ENCODE measurements at regions not wholly inside any gene's neighbourhood (a gene's known extent, or its start where the extent isn't known, plus 50 kb on each side); places are given as distances from the start of the nearest gene placed in this dataset.

DNA sequence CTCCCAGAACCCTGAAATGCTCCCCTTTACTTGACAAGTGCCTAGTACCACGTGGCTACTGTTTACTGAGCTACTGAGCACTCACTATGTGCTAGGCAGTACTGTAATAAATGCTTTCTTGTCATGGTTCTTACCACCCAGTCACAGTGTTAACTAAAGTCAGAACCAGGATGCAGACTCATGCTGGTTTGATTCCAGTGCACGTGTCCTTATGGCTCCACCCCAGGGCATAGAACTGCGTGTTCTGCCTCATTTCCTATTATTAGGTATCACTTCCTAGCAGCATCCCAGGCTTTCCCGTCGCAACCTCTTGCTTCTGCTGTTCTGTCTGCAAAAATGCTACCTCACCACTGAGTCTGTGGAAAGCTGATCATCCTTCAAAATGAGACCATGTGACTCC lies 71.7 kb upstream of the DOCK1 start:
- no peaks in the 10 kb centered on the region for H3K27me3 ChIP-seq
- no peaks in the 10 kb centered on the region for H3K36me3 ChIP-seq
- DNase-seq (ENCODE audit: low spot score in 2 of 2), result no peak
- H3K4me3 ChIP-seq, result no peak overlapping the region
- 50% methylated on average over 5 of the region's 5 CpGs for WGBS
- H3K9me3 ChIP-seq, result no peaks in the 10 kb centered on the region
- TF ChIP-seq EP300 (IDR thresholded peaks at IDR 0.05), result no peak
- no peak for TF ChIP-seq POLR2A (IDR thresholded peaks at IDR 0.05)
- TF ChIP-seq, protein P1, sequence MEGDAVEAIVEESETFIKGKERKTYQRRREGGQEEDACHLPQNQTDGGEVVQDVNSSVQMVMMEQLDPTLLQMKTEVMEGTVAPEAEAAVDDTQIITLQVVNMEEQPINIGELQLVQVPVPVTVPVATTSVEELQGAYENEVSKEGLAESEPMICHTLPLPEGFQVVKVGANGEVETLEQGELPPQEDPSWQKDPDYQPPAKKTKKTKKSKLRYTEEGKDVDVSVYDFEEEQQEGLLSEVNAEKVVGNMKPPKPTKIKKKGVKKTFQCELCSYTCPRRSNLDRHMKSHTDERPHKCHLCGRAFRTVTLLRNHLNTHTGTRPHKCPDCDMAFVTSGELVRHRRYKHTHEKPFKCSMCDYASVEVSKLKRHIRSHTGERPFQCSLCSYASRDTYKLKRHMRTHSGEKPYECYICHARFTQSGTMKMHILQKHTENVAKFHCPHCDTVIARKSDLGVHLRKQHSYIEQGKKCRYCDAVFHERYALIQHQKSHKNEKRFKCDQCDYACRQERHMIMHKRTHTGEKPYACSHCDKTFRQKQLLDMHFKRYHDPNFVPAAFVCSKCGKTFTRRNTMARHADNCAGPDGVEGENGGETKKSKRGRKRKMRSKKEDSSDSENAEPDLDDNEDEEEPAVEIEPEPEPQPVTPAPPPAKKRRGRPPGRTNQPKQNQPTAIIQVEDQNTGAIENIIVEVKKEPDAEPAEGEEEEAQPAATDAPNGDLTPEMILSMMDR (IDR thresholded peaks at IDR 0.05), result no peak
- TF ChIP-seq POLR2AphosphoS5 (IDR thresholded peaks at IDR 0.05), result no peak
- no peaks in the 10 kb centered on the region for H3K4me1 ChIP-seq
- no peak overlapping the region for H3K27ac ChIP-seq

DNA sequence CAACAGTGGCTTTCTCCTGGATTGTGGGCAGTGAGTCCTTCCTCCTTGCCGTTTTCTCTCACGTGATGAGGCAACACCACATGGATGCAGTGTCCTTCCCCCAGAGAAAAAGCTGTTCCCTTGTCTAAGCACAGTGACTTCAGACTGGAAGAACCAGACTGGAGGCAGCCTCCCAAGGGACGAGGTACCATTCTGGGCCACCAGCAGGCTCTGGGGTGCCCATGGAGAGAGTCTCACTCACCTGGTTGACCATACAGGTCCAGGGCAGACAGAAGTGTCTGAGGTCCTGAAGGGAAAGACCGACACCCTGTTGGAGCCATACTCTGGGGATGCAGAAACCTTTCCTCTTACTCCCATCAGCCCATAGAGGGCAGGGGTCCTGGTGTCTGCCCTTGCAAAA lies 69.2 kb upstream of the DOCK1 start:
- Histone ChIP-seq H3K27ac (no peak overlapping the region), H3K9me3 (no peaks in the 10 kb centered on the region), H3K4me3 (no peak overlapping the region), H3K36me3 (no peaks in the 10 kb centered on the region), H3K27me3 (no peaks in the 10 kb centered on the region), H3K4me1 (peaks cover 10% of the 10 kb centered on the region)
- TF ChIP-seq POLR2AphosphoS5 (IDR thresholded peaks at IDR 0.05) (no peak), EP300 (IDR thresholded peaks at IDR 0.05) (no peak), POLR2A (IDR thresholded peaks at IDR 0.05) (no peak)
- TF ChIP-seq, protein P1 (IDR thresholded peaks at IDR 0.05), result no peak
- no peak for DNase-seq (ENCODE audit: low spot score in 2 of 2)
- WGBS, result 93% methylated on average over 4 of the region's 4 CpGs

DNA sequence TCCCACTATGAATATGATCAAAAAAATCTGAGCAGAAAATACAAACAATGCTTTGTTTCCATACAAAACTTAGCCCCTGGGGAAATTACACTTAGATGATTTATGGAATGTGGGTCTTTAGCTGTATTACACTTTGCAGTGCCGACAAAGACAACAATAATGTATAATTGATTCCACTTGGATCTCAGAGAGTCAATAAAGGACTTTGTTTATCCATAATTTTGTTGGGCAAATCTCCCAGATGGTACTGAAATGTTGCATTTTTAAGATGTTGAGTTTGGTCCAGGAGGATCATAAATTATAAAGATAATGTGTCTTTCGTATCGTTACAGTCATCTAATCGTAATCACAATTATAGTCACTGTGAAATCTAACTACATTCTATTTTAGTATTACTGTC lies 66.9 kb upstream of the DOCK1 start:
- Histone ChIP-seq H3K27me3 (no peaks in the 10 kb centered on the region), H3K4me1 (peaks cover 10% of the 10 kb centered on the region), H3K27ac (no peak overlapping the region), H3K4me3 (no peak overlapping the region), H3K36me3 (no peaks in the 10 kb centered on the region), H3K9me3 (no peaks in the 10 kb centered on the region)
- TF ChIP-seq, protein P1 (IDR thresholded peaks at IDR 0.05), result no peak
- TF ChIP-seq POLR2A (IDR thresholded peaks at IDR 0.05), result no peak
- 22% methylated on average over 4 of the region's 4 CpGs for WGBS
- DNase-seq (ENCODE audit: low spot score in 2 of 2), result no peak

DNA sequence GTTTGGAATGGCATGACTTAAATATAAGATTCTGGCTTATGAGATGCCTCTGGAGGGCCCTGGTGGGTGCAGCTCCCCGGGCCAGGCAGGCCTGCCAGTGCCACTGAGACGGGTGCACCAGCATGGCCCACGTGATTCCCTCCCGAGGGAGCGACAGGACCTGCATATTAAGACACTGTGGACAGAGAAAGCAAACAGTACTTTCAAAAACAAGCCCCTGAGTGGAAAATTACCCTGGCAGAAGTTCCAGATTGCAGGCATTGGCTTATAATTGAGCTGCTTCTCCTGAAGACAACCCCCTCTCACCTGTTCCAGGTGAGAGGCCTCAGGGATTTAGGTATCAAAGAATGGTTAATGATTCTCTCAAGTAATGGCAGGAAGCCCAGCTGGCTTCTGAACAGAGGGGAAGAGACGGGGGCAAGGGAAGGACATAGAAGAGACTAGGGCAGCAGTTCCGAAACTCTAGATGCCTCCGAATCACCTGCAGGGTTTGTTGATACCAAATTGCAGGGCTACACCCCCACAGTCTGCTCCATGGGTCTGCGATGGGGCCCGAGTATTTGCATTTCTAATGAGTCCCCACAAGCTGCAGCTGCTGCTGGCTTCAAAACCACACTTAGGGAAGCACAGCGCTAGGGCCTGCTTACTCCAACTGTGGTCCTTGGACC lies 66.0 kb upstream of the DOCK1 start:
- DNase-seq (ENCODE audit: low spot score in 2 of 2), result no peak
- 50% methylated on average over 11 of the region's 11 CpGs for WGBS

DNA sequence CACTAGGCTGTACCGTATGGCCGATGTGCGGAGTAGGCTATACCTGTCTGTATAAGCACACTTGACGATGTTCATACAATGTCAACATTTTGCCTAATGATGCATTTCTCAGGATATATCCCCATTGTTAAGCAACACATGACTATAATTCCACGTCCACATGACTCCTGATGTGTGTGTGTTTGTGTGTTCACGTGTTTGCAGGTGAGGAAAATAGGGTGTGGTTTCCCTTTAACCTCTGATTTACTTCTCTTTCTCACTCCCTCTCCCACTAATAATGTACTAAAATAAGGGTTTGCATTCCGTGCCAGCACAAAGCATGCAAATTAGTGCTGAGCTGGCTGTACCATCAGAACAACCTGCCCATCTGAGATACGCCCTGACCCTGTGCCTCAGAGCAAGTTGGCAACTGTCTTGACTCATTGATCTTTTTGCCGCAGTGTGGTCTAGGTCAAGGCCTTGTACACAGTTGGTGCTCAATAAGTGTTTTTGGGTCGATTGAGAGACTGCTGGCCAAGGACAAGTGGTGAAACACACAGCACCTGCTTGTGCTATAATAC lies 64.6 kb upstream of the DOCK1 start:
- WGBS, result 53% methylated on average over 10 of the region's 10 CpGs
- no peak overlapping the region for H3K4me3 ChIP-seq
- no peak for DNase-seq (ENCODE audit: low spot score in 2 of 2)
- TF ChIP-seq POLR2AphosphoS5 (IDR thresholded peaks at IDR 0.05), result no peak
- TF ChIP-seq POLR2A (IDR thresholded peaks at IDR 0.05), result no peak
- TF ChIP-seq, protein P1 (IDR thresholded peaks at IDR 0.05), result no peak
- no peak for TF ChIP-seq EP300 (IDR thresholded peaks at IDR 0.05)
- no peaks in the 10 kb centered on the region for H3K27me3 ChIP-seq
- H3K4me1 ChIP-seq, result peaks cover 10% of the 10 kb centered on the region
- H3K27ac ChIP-seq, result no peak overlapping the region
- no peaks in the 10 kb centered on the region for H3K36me3 ChIP-seq
- no peaks in the 10 kb centered on the region for H3K9me3 ChIP-seq

More for the DNA sequence above, 66.0 kb upstream of the DOCK1 start:
- TF ChIP-seq EP300 (IDR thresholded peaks at IDR 0.05) (no peak), POLR2A (IDR thresholded peaks at IDR 0.05) (no peak), POLR2AphosphoS5 (IDR thresholded peaks at IDR 0.05) (no peak)
- TF ChIP-seq, protein P1 (IDR thresholded peaks at IDR 0.05), result no peak
- Histone ChIP-seq H3K36me3 (no peaks in the 10 kb centered on the region), H3K9me3 (no peaks in the 10 kb centered on the region), H3K27me3 (no peaks in the 10 kb centered on the region), H3K4me1 (peaks cover 10% of the 10 kb centered on the region), H3K4me3 (no peak overlapping the region), H3K27ac (no peak overlapping the region)
